Liver (tissue), 3 donors: ENCODE measurements at regions not wholly inside any gene's neighbourhood (a gene's known extent, or its start where the extent isn't known, plus 50 kb on each side); places are given as distances from the start of the nearest gene placed in this dataset.

Experiments
- ATF3 ChIP-seq: IDR thresholded peaks from 2 replicates; pipeline ENCODE4 v1.6.1; 2016; ENCODE audit warnings: antibody characterized with exemption
- CTCF ChIP-seq: fragments of 150-350 bp; IDR thresholded peaks from 2 replicates; pipeline ENCODE4 v1.5.1; 2017; ENCODE audit warnings: improper control_type of control experiment, low read depth, low read length; ENCODE audit not compliant: missing input control
- GABPA ChIP-seq, 2 donors: IDR thresholded peaks in 1 of 2; conservative IDR thresholded peaks in 1 of 2; 2 replicates each; pipeline ENCODE4 v1.6.1; 2016; ENCODE audit warnings: antibody characterized with exemption in 2 of 2, mild to moderate bottlenecking in 1 of 2, moderate library complexity in 1 of 2
- JUND ChIP-seq, 2 donors: IDR thresholded peaks; 2 replicates each; pipeline ENCODE4 v1.6.1; 2016; ENCODE audit warnings: antibody characterized with exemption in 2 of 2
- MAX ChIP-seq: IDR thresholded peaks from 2 replicates; pipeline ENCODE4 v1.6.1; 2016; ENCODE audit warnings: antibody characterized with exemption
- REST ChIP-seq: IDR thresholded peaks from 2 replicates; pipeline ENCODE4 v1.6.1; 2016; ENCODE audit warnings: antibody characterized with exemption, mild to moderate bottlenecking
- RXRA ChIP-seq, 2 donors: IDR thresholded peaks; 2 replicates each; pipeline ENCODE4 v1.6.1; 2017 to 2018; ENCODE audit warnings: antibody characterized with exemption in 2 of 2, mild to moderate bottlenecking in 1 of 2
- YY1 ChIP-seq: IDR thresholded peaks from 2 replicates; pipeline ENCODE4 v1.6.1; 2016; ENCODE audit warnings: antibody characterized with exemption, mild to moderate bottlenecking
- ZBTB33 ChIP-seq: IDR thresholded peaks from 2 replicates; pipeline ENCODE4 v1.6.1; 2016; ENCODE audit warnings: antibody characterized with exemption
- donor health status: healthy.
- donor health status: healthy.

- TF ChIP-seq CTCF (no peak), MAX (no peak), REST (no peak), GABPA (IDR thresholded peaks at IDR 0.05 in 1 of 2, conservative IDR thresholded peaks at IDR 0.05 in 1 of 2) (no peak), ZBTB33 (no peak), JUND (IDR thresholded peaks at IDR 0.05) (no peak), YY1 (no peak), RXRA (IDR thresholded peaks at IDR 0.05) (no peak), ATF3 (no peak)
Measured at GRCh38 chr13:84497613-84498012, 615.3 kb upstream of the SLITRK1 start.
